GM23248 (cell line): ENCODE measurements at regions not wholly inside any gene's neighbourhood (a gene's known extent, or its start where the extent isn't known, plus 50 kb on each side); places are given as distances from the start of the nearest gene placed in this dataset.

ENCODE experiments used
- DNase-seq: peaks from one replicate; pipeline ENCODE4 v3.0.0-alpha.2; 2015
- H2AFZ ChIP-seq: fragments of 200-600 bp; sonication (generic); 2 replicates; pipeline ENCODE4 v1.6.1; 2016; ENCODE audit warnings: antibody characterized with exemption
- H3F3A ChIP-seq: fragments of 200-600 bp; sonication (generic); 2 replicates; pipeline ENCODE4 v1.6.1; 2016; ENCODE audit warnings: mild to moderate bottlenecking, antibody characterized with exemption, mixed run types; ENCODE audit not compliant: insufficient read depth
- H3K27ac ChIP-seq: fragments of 200-600 bp; sonication (generic); 2 replicates; pipeline ENCODE4 v1.5.1; 2016; ENCODE audit warnings: mild to moderate bottlenecking
- H3K27me3 ChIP-seq: fragments of 200-600 bp; sonication (generic); replicated peaks from 2 replicates; pipeline ENCODE4 v1.6.1; 2016; ENCODE audit warnings: mild to moderate bottlenecking; ENCODE audit not compliant: insufficient read depth
- H3K36me3 ChIP-seq: fragments of 200-600 bp; sonication (generic); 2 replicates; pipeline ENCODE4 v1.6.1; 2016; ENCODE audit warnings: low read depth, mild to moderate bottlenecking
- H3K4me1 ChIP-seq: fragments of 200-600 bp; sonication (generic); 2 replicates; pipeline ENCODE4 v1.6.1; 2016; ENCODE audit warnings: mild to moderate bottlenecking; ENCODE audit not compliant: insufficient read depth
- H3K4me2 ChIP-seq: fragments of 200-600 bp; sonication (generic); one replicate; pipeline ENCODE4 v1.6.1; 2016; ENCODE audit warnings: mild to moderate bottlenecking; ENCODE audit not compliant: unreplicated experiment
- H3K4me3 ChIP-seq: fragments of 200-600 bp; sonication (generic); 2 replicates; pipeline ENCODE4 v1.5.1; 2016; ENCODE audit warnings: mild to moderate bottlenecking
- H3K79me2 ChIP-seq: fragments of 200-600 bp; sonication (generic); 2 replicates; pipeline ENCODE4 v1.6.1; 2016; ENCODE audit warnings: mild to moderate bottlenecking; ENCODE audit not compliant: insufficient read depth
- H3K9ac ChIP-seq: fragments of 200-600 bp; sonication (generic); 2 replicates; pipeline ENCODE4 v1.6.1; 2016; ENCODE audit warnings: mild to moderate bottlenecking
- H3K9me2 ChIP-seq: fragments of 200-600 bp; sonication (generic); 2 replicates; pipeline ENCODE4 v1.6.1; 2016; ENCODE audit warnings: mixed run types, mild to moderate bottlenecking, moderate library complexity; ENCODE audit not compliant: insufficient read depth
- H3K9me3 ChIP-seq: fragments of 200-600 bp; sonication (generic); one replicate; pipeline ENCODE4 v1.6.1; 2017; ENCODE audit warnings: low read depth
- H4K20me1 ChIP-seq: fragments of 200-600 bp; sonication (generic); 2 replicates; pipeline ENCODE4 v1.6.0; 2016; ENCODE audit not compliant: insufficient read depth
- EZH2 ChIP-seq: fragments of 200-600 bp; sonication (generic); IDR thresholded peaks from 2 replicates; pipeline ENCODE4 v1.6.1; 2018; ENCODE audit warnings: antibody characterized with exemption, mild to moderate bottlenecking; ENCODE audit not compliant: insufficient read depth, poor library complexity, severe bottlenecking
- EZH2phosphoT487 ChIP-seq: fragments of 200-600 bp; sonication (generic); IDR thresholded peaks from 2 replicates; pipeline ENCODE4 v1.6.1; 2018; ENCODE audit warnings: antibody characterized with exemption, moderate library complexity, mild to moderate bottlenecking, low read depth; ENCODE audit not compliant: insufficient read depth
- WGBS, 2 experiments: methylation state at CpG; one replicate each; pipeline ENCODE4 v1.1.6; 2015 to 2017; ENCODE audit warnings: low lambda C conversion rate in 2 of 2, low coverage in 1 of 2; ENCODE audit errors: missing lambda C conversion rate in 2 of 2; 5-methylcytosine and 5-hydroxymethylcytosine counted together
- in situ Hi-C: fragments of 300-500 bp; cut with MboI; formaldehyde crosslinking; loops from 2 replicates; pipeline ENCODE4 v1.15.0; 2020

DNA sequence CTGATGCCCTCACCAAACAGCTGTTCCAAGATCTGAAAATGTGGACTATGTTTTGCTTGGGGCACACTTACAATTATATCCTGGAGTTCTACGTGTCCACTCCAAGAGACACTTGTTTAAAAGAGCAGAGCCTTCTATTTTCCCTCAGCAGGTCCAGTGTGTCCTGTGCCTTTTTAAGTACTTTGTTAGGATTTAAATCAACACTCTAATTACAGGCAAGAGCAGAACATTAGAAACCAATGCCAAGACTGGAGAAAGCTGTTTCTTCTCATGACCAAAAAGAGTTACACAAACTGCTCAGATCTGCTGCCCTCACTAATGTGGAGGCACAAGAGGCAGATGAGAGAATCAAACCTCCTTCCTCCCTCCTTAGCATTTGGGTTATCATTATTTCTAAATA, 452.9 kb downstream of the LMO4 start:
- Histone ChIP-seq H3K9ac (no peak overlapping the region), H4K20me1 (no peaks in the 10 kb centered on the region), H3K79me2 (no peaks in the 10 kb centered on the region), H3F3A (no peaks in the 10 kb centered on the region), H3K4me3 (no peak overlapping the region), H3K27me3 (no peaks in the 10 kb centered on the region), H2AFZ (no peak overlapping the region), H3K4me2 (no peak overlapping the region), H3K36me3 (no peaks in the 10 kb centered on the region), H3K9me2 (no peaks in the 10 kb centered on the region), H3K4me1 (no peaks in the 10 kb centered on the region), H3K9me3 (no peaks in the 10 kb centered on the region), H3K27ac (no peak overlapping the region)
- in situ Hi-C loops = no loop called here
- no peak for DNase-seq
- WGBS, 2 experiments = 34 to 42% methylated on average over 1 of the region's 1 CpG
- TF ChIP-seq EZH2phosphoT487 = no peak
- TF ChIP-seq EZH2 = no peak

DNA sequence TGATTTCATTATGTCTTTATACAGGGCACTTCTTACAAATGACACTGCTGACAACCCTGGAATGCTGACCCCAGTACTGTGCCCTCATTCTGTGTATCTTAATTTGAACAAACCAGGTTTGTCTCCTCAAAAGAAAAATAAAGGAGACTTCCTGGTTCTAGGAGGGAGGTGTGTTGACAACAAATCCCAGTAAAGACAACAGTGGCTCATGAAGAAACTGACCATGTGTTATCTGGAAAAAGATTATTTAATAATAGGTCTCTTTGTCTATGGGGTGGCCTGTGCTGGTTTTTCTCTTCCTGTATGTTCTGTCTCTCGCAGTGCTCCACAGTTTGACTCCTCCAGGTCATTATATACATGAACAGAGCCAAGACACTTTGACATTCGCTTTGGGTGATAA, 454.6 kb downstream of the LMO4 start:
- in situ Hi-C loops = no loop called here

GRCh38 chr1:87785386-87785785, 456.7 kb downstream of the LMO4 start:
- H3K9ac ChIP-seq = no peak overlapping the region
- no peaks in the 10 kb centered on the region for H3F3A ChIP-seq
- in situ Hi-C loops = no loop called here
- no peaks in the 10 kb centered on the region for H3K27me3 ChIP-seq
- 17 to 35% methylated on average over 1 of the region's 1 CpG for WGBS, 2 experiments
- no peak overlapping the region for H3K27ac ChIP-seq
- H2AFZ ChIP-seq = no peak overlapping the region
- H3K4me2 ChIP-seq = no peak overlapping the region
- TF ChIP-seq EZH2phosphoT487 = no peak
- no peak for TF ChIP-seq EZH2
- H3K4me3 ChIP-seq = no peak overlapping the region
- H3K36me3 ChIP-seq = no peaks in the 10 kb centered on the region
- no peaks in the 10 kb centered on the region for H3K79me2 ChIP-seq
- no peaks in the 10 kb centered on the region for H3K9me2 ChIP-seq
- H3K9me3 ChIP-seq = no peaks in the 10 kb centered on the region
- H3K4me1 ChIP-seq = no peaks in the 10 kb centered on the region
- DNase-seq = no peak
- H4K20me1 ChIP-seq = no peaks in the 10 kb centered on the region

More for the DNA sequence above, 454.6 kb downstream of the LMO4 start:
- WGBS, 2 experiments = 73 to 79% methylated on average over 2 of the region's 2 CpGs
- no peaks in the 10 kb centered on the region for H3F3A ChIP-seq
- DNase-seq = no peak
- H3K4me2 ChIP-seq = no peak overlapping the region
- no peak overlapping the region for H3K27ac ChIP-seq
- no peaks in the 10 kb centered on the region for H3K9me3 ChIP-seq
- no peaks in the 10 kb centered on the region for H3K79me2 ChIP-seq
- no peaks in the 10 kb centered on the region for H3K27me3 ChIP-seq
- H2AFZ ChIP-seq = no peak overlapping the region
- H3K4me1 ChIP-seq = no peaks in the 10 kb centered on the region
- TF ChIP-seq EZH2phosphoT487 (no peak), EZH2 (no peak)
- no peaks in the 10 kb centered on the region for H3K36me3 ChIP-seq
- H4K20me1 ChIP-seq = no peaks in the 10 kb centered on the region
- no peaks in the 10 kb centered on the region for H3K9me2 ChIP-seq
- no peak overlapping the region for H3K4me3 ChIP-seq
- no peak overlapping the region for H3K9ac ChIP-seq

DNA sequence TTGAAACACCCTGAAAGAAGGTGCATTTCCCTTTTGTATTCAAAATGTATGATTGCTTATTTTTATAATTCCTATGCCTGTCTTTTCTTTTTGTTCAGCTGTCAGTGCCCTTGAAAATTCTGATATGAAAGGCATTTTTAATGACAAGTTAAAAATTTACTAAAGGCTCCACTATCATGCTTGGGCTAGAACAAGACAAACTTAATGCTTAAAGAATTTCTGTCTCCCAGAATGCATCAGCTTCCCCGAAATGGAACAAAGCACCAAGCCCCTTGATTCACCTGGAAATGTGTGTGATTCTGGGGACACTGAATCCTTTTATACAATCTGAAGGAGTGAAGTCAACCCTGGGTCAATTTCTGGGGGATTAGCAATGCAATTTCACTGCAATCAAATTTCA, 457.5 kb downstream of the LMO4 start:
- H3K4me3 ChIP-seq = no peak overlapping the region
- no peaks in the 10 kb centered on the region for H3F3A ChIP-seq
- H2AFZ ChIP-seq = no peak overlapping the region
- in situ Hi-C loops = no loop called here
- no peak overlapping the region for H3K9ac ChIP-seq
- no peaks in the 10 kb centered on the region for H4K20me1 ChIP-seq
- H3K79me2 ChIP-seq = no peaks in the 10 kb centered on the region
- no peaks in the 10 kb centered on the region for H3K4me1 ChIP-seq
- no peak for TF ChIP-seq EZH2
- no peak for TF ChIP-seq EZH2phosphoT487
- H3K9me3 ChIP-seq = no peaks in the 10 kb centered on the region
- H3K27me3 ChIP-seq = no peaks in the 10 kb centered on the region
- WGBS, 2 experiments = 24 to 33% methylated on average over 1 of the region's 1 CpG
- DNase-seq = no peak
- no peaks in the 10 kb centered on the region for H3K36me3 ChIP-seq
- no peak overlapping the region for H3K27ac ChIP-seq
- H3K9me2 ChIP-seq = no peaks in the 10 kb centered on the region
- H3K4me2 ChIP-seq = no peak overlapping the region
